ENCODE measurements at regions not wholly inside any gene's neighbourhood (a gene's known extent, or its start where the extent isn't known, plus 50 kb on each side); places are given as distances from the start of the nearest gene placed in this dataset.

DNA sequence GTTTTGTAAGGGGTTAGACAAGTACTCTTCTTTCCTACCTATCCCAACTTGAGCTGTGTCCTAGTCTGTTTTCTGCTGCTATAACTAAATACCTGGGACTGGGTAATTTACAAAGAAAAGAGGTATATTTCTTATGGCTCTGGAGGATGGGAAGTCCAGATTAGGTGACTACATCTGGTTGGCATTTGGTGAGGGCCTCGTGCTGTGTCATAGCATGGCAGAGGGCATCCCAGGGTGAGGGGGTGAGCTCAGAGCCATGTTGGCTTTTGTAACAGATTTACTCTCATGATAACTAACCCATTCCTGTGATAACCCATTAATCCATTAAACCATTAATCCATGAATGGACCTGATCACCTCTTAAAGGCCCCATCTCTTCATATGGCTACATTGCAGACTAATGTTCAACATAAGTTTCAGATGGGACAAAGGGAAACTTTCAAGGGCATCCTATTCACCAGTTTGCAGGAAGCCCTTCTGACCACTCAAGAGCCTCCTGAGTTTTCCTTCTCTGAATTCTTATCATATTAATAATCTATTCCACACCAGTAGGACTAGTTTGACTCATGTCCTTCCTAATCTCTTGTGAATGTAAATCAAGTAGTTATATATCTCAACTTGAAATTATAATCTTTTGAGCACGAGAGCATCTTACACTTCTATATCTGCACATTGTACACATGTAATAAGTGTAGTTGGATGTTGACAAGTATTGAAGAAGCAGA, 185.7 kb upstream of the ZPLD1 start:
- no peak for DNase-seq

- DNase-seq, result no peak
These were observed 179.1 kb upstream of the ZPLD1 start for GRCh38 chr3:102255736-102256135.

DNA sequence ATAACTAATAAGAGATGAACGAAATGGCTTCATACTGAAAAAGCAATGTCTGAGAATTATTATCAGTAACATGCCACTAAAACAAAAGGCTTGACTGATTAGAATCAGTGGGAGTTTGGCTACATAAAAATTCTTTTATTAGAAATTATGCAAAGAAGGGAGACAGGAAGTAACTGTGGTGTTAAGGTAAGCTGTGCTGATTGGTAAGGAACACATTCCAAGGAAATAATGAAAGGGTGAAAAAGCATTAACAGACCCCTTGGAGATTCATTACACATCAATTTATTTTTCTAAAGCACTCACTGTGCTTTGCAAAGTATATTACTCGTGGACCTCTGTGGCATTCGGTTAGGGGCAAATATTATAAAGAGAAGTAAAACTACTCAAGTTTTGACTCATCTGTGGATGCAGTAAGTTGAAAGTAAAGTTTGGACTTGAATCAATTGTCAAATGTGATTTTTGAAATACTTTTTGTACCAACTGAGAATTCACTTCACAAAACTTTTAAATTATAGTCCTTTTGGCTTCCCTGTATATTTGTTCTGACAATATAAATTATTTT, 176.1 kb upstream of the ZPLD1 start:
- DNase-seq, result no peak

DNA sequence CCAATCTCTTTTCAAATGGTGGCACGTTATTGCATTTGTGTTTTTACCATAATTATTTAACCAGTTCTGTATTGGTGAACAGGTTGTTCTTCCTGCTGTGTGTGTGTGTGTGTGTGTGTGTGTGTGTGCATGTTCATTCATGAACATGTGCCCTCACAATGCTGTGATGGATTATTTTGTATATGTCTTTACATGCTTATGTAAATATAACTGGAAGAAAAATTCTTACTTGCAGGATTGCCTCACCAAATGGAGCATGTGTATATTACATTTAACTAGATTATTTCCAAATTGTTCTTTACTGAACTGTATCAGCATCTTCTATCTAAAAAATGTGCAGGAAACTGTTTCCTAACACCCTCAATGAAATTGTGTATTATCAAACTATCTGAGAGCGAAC, 175.2 kb upstream of the ZPLD1 start:
- DNase-seq, result no peak

- no peak for DNase-seq
These were observed 169.1 kb upstream of the ZPLD1 start for GRCh38 chr3:102265720-102266119.

DNA sequence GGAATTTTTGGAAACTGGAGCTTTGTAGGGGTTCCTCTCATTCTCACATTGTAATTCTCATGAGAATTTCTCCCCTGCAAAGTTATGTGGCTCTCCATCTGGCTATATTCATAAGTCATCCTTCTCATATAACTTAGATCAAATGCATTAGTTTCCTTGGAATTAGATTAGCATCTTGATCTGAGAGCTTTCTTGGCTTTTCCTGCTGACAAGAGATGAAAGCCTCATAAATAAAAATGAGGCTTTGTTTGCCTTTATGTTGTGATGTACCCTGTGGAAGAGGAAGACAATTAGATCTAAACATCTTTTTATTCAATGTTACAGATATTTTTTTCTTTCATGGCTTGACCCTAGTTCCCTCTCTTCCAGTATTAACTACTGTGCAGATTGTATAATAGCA, 165.4 kb upstream of the ZPLD1 start:
- no peak for DNase-seq

- DNase-seq, result no peak
These were observed 144.6 kb upstream of the ZPLD1 start for GRCh38 chr3:102290241-102290640.

GRCh38 chr3:102295756-102296155, 139.1 kb upstream of the ZPLD1 start:
- DNase-seq, result no peak

GRCh38 chr3:102297072-102297658, 137.7 kb upstream of the ZPLD1 start:
- DNase-seq, result no peak

DNA sequence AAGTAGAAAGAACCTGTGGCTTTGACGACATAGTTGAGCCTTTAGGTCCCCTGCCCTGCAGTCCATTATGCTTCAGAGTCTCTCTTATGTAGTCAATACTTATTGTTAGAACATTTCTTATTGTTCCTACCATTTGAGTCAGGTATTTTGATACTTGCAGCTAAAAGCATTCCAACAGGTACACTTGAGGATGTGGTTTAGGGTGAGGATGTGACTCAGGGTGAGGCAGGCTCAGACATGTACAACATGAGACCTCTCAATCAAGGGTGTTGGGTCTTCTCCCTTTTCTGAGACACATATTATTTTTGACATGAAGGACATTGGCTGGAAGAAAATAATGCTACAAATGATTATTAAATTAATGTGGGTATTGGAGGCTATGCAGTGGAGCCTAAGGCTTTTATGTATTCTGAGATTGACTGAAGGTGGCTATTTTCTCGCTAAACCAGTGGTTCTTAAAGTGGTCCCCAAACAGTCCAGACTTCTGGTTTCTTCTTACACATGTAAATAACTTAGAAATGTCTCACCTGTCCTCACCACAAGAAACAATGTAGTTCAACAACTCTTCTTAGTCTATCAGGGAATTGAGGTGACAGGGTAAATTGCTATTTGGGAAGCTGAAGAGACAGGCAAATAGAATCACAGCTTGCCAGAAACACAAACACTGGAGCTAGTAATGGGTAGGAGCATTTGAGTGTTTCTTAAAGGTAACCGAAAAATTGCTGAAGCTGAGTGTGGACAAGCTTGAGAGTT, 135.5 kb upstream of the ZPLD1 start:
- no peak for DNase-seq

GRCh38 chr3:102301155-102301880, 133.5 kb upstream of the ZPLD1 start:
- DNase-seq, result no peak

DNA sequence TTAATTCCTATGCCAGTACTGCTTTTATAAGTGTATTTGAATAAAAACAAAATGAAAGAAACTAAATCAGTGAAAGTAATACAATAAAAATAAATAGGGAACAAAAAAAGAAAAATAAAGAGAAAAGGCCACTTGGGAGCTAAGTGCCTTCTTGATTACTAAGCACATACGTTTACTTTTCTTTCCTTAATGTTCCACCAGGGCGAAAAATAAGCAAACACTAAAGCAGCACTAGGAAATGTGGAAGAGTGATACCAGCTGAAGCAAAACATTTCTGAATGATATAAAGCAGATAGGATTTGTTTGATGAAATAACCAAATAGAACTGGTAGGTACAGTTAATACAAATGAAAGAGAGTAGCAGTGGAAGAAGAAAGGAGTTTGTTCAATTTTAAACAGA, 132.8 kb upstream of the ZPLD1 start:
- no peak for DNase-seq

- DNase-seq, result no peak
These were observed 130.3 kb upstream of the ZPLD1 start for GRCh38 chr3:102304550-102304949.

- DNase-seq, result no peak
These were observed 127.4 kb upstream of the ZPLD1 start for GRCh38 chr3:102307442-102307841.

DNA sequence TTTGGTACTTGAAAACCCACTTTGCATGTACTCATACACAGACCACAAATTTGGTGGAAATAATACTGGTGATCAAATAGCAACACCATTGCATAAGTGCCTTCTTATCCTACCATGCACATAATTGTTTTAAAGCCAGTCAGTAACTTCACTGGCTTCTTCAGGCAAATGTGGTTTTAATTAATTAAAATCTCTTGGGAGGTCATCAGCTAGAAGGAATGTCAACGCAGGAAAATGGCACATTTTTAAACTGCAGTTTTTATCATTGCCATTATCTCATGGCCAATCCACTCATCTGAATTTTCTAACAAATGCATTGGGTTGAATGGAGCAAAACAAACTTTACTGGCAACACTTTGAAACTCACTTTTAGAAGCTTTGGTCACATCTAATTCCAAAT, 105.7 kb upstream of the ZPLD1 start:
- DNase-seq, result no peak

DNA sequence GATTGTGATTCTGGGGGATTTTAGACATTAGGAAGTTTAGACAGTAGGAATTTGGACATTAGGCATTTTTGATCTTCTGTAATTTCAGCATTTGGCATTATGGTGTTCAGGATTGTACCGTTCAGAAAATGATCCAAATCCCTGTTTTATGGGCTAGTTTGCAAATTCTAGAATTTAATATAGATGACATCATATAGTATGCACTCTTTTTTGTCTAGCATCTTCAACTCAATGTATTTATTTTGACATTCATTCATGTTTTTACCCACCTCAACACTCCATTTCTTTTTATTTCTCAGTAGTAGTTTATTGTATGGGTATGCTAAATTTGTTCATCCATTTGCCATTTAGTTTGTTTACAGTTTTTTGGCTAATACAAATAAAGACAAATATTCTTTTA, 105.3 kb upstream of the ZPLD1 start:
- no peak for DNase-seq

DNA sequence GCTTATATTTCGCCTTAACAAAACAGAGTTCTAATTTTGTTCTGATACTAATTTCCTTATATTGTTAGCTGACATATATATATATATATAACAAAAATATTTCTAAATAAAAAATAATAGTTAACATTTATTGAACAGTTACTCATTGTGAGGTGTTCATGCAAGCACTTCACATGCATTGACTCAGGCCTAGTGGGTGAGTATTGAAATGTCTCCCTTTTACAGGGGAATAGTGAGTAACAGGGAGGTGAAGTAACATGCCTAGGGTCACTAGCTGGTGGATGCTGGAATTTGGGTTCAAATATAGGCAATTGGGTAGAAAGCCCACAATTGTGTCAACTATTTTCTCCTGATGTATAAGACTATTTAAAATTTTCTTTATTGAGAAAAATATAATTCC, 102.6 kb upstream of the ZPLD1 start:
- DNase-seq, result no peak

GRCh38 chr3:102332934-102333333, 101.9 kb upstream of the ZPLD1 start:
- no peak for DNase-seq

- DNase-seq, result no peak
These were observed 98.7 kb upstream of the ZPLD1 start for GRCh38 chr3:102336130-102336529.

GRCh38 chr3:102339671-102340070, 95.1 kb upstream of the ZPLD1 start:
- DNase-seq, result no peak

DNA sequence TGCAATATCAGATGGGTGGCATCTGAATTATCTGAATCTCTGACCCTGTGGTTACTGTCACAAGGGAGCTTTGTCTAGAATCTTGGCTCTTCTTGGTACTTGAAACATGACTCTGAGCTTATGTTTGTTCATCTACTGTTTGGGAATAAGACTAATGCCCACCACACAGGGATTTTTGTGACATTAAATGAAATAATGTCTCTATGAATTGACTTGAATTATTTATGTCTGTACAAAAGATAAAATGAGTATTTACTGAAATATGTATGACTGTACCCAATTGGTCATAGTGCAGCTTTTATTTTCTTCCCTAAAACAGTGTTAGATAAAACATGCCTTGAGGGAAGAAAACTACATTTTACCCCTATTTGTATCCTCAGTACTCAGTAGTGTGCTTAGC, 87.9 kb upstream of the ZPLD1 start:
- DNase-seq, result no peak

DNA sequence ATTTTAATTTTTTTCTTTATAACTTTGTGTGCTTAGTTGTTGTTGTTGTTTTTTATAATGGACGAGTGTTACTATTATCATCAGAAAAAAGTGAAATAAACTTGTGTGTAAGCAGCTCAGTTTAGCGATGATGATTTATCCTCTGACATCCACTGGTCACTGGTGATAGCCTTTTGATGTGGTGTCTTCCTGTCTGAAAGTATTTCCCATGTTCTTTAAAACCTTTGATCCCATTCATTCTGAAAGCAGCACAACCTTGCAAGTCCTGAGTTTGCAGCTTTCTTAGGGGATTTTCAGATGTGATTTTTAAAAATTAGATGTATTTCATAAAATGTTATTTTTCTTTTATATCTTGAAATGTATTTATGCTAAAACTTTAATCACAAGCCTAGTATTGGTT, 85.9 kb upstream of the ZPLD1 start:
- no peak for DNase-seq

DNA sequence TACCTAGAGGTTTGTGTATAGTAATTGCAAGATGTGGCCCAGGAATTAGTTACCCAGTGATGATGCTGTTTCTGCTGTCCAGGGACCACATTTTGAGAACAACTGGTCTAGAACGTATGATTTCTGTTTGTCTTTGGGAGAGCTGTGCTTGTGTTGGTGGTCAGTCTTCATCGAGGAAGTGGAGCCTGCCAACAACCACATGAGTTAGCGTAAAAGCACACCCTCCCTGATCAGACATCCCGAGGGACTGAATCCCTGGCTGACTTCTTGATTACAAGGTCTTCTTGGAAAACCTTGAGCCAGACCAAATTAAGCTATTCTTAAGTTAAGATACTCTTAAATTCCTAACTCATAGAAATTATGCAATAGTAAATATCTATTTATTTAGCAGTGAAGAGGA, 81.7 kb upstream of the ZPLD1 start:
- no peak for DNase-seq

All from bone marrow (tissue), 2 donors.